GM23248 (cell line): ENCODE measurements at regions not wholly inside any gene's neighbourhood (a gene's known extent, or its start where the extent isn't known, plus 50 kb on each side); places are given as distances from the start of the nearest gene placed in this dataset.

Experiments used
- EZH2 ChIP-seq: fragments of 200-600 bp; sonication (generic); IDR thresholded peaks from 2 replicates; pipeline ENCODE4 v1.6.1; 2018; ENCODE audit warnings: antibody characterized with exemption, mild to moderate bottlenecking; ENCODE audit not compliant: insufficient read depth, poor library complexity, severe bottlenecking
- EZH2phosphoT487 ChIP-seq: fragments of 200-600 bp; sonication (generic); IDR thresholded peaks from 2 replicates; pipeline ENCODE4 v1.6.1; 2018; ENCODE audit warnings: antibody characterized with exemption, moderate library complexity, mild to moderate bottlenecking, low read depth; ENCODE audit not compliant: insufficient read depth

- TF ChIP-seq EZH2phosphoT487 (no peak), EZH2 (no peak)
These were observed 143.2 kb downstream of the TSHZ3 start for GRCh38 chr19:31205887-31206518.
